NT2/D1 (cell line): ENCODE measurements at regions not wholly inside any gene's neighbourhood (a gene's known extent, or its start where the extent isn't known, plus 50 kb on each side); places are given as distances from the start of the nearest gene placed in this dataset.

ENCODE experiments used
- DNase-seq: peaks from one replicate; pipeline ENCODE4 v3.0.0-alpha.2; 2011; ENCODE audit warnings: low read depth, low spot score
- H3K27me3 ChIP-seq: 2 replicates; pipeline ENCODE4 v1.6.0; 2011; ENCODE audit warnings: mild to moderate bottlenecking; ENCODE audit not compliant: insufficient read length, insufficient read depth
- H3K36me3 ChIP-seq: 2 replicates; pipeline ENCODE4 v1.6.1; 2011; ENCODE audit warnings: mild to moderate bottlenecking, low read length, mixed read lengths; ENCODE audit not compliant: insufficient read depth, insufficient read length
- H3K4me1 ChIP-seq: 2 replicates; pipeline ENCODE4 v1.5.1; 2011; ENCODE audit not compliant: insufficient read depth, insufficient read length
- H3K4me3 ChIP-seq: 2 replicates; pipeline ENCODE4 v1.5.1; 2011; ENCODE audit warnings: low read depth; ENCODE audit not compliant: insufficient read length
- H3K9ac ChIP-seq: 2 replicates; pipeline ENCODE4 v1.6.0; 2011; ENCODE audit warnings: low read depth; ENCODE audit not compliant: insufficient read length
- H3K9me3 ChIP-seq: 2 replicates; pipeline ENCODE4 v1.5.1; 2011; ENCODE audit warnings: mild to moderate bottlenecking, low read length; ENCODE audit not compliant: insufficient read depth
- SUZ12 ChIP-seq: IDR thresholded peaks from 2 replicates; pipeline ENCODE4 v1.6.1; 2011; ENCODE audit not compliant: insufficient read length, insufficient read depth; ENCODE audit errors: extremely low read depth
- YY1 ChIP-seq: IDR thresholded peaks from 2 replicates; pipeline ENCODE4 v1.6.1; 2011; ENCODE audit not compliant: insufficient read length, insufficient read depth
- ZNF274 ChIP-seq: IDR thresholded peaks from 2 replicates; pipeline ENCODE4 v1.6.1; 2011; ENCODE audit warnings: mild to moderate bottlenecking, low read depth, low read length

- TF ChIP-seq YY1, result no peak
- Histone ChIP-seq H3K9ac (no peak overlapping the region), H3K4me1 (no peaks in the 10 kb centered on the region), H3K9me3 (peaks cover 6% of the 10 kb centered on the region; the same call in 1 of the 2 replicates), H3K27me3 (no peaks in the 10 kb centered on the region), H3K36me3 (no peaks in the 10 kb centered on the region), H3K4me3 (no peak overlapping the region)
- no peak for DNase-seq
Observed at GRCh38 chr7:46775776-46776175, 806.1 kb downstream of the TNS3 start.

GRCh38 chr7:46775020-46775419, 806.9 kb downstream of the TNS3 start:
- H3K27me3 ChIP-seq, result no peaks in the 10 kb centered on the region
- H3K4me3 ChIP-seq, result no peak overlapping the region
- TF ChIP-seq SUZ12 (no peak), YY1 (no peak), ZNF274 (no peak)
- H3K9ac ChIP-seq, result no peak overlapping the region
- no peaks in the 10 kb centered on the region for H3K36me3 ChIP-seq
- H3K4me1 ChIP-seq, result no peaks in the 10 kb centered on the region
- DNase-seq, result no peak
- peaks cover 6% of the 10 kb centered on the region; the same call in 1 of the 2 replicates for H3K9me3 ChIP-seq

- Histone ChIP-seq H3K36me3 (no peaks in the 10 kb centered on the region), H3K4me3 (no peak overlapping the region), H3K9ac (no peak overlapping the region), H3K27me3 (no peaks in the 10 kb centered on the region), H3K4me1 (no peaks in the 10 kb centered on the region), H3K9me3 (peaks cover 6% of the 10 kb centered on the region; the same call in 1 of the 2 replicates)
- DNase-seq, result no peak
- TF ChIP-seq YY1, result no peak
Observed at GRCh38 chr7:46774515-46774914, 807.4 kb downstream of the TNS3 start.

DNA sequence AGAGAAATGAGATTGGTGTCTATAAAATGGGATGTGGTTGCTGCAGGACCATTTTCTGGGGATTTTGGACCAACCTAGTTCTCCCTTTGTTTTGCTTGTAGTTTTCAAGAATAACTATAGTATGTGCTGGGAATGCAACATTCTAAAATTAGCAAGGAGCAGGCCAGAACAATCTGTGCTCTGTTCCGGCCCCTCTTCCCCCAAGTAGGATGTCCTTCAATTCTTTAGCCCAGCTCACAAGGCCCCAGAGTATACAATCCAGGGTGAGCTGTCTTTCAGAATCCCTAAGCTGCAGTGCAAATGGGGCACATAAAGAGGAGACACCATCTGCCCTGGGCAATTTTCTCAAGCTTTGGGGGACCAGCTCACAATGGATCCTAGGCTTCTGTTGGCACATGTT, 809.1 kb downstream of the TNS3 start:
- H3K9ac ChIP-seq, result no peak overlapping the region
- H3K9me3 ChIP-seq, result peaks cover 14% of the 10 kb centered on the region; the same call in 1 of the 2 replicates
- no peak for TF ChIP-seq ZNF274
- no peak for TF ChIP-seq SUZ12
- no peak for TF ChIP-seq YY1
- no peaks in the 10 kb centered on the region for H3K27me3 ChIP-seq
- no peaks in the 10 kb centered on the region for H3K4me1 ChIP-seq
- H3K36me3 ChIP-seq, result no peaks in the 10 kb centered on the region
- no peak for DNase-seq
- no peak overlapping the region for H3K4me3 ChIP-seq

DNA sequence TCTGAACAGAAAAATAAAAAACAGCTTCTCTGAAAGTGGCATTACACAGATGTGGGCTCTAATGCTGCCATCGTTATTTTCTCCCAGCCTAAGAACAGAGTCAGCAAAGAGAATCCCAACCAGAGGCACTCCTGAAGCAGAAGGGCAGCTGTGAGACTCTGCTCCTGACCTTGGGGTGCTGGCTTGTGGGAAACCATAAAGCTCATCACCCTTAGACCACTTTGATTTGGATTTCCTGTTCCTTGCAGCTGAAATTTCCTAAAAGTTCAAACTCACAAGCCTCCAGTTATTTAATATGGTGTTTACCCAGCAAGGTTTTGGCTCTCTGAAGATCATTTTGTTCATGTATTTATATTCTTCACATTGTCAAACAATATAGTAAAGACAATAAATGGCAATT, 814.8 kb downstream of the TNS3 start:
- H3K27me3 ChIP-seq, result no peaks in the 10 kb centered on the region
- H3K9ac ChIP-seq, result no peak overlapping the region
- TF ChIP-seq ZNF274 (no peak), SUZ12 (no peak), YY1 (no peak)
- H3K4me3 ChIP-seq, result no peak overlapping the region
- no peak for DNase-seq
- H3K4me1 ChIP-seq, result no peaks in the 10 kb centered on the region
- peaks cover 14% of the 10 kb centered on the region; the same call in 1 of the 2 replicates for H3K9me3 ChIP-seq
- H3K36me3 ChIP-seq, result no peaks in the 10 kb centered on the region

GRCh38 chr7:46764100-46764936, 817.6 kb downstream of the TNS3 start:
- no peak overlapping the region for H3K9ac ChIP-seq
- H3K4me3 ChIP-seq, result no peak overlapping the region
- no peaks in the 10 kb centered on the region for H3K4me1 ChIP-seq
- no peak for DNase-seq
- no peaks in the 10 kb centered on the region for H3K36me3 ChIP-seq
- TF ChIP-seq SUZ12, result no peak
- no peak for TF ChIP-seq ZNF274
- no peak for TF ChIP-seq YY1
- H3K27me3 ChIP-seq, result no peaks in the 10 kb centered on the region
- peaks cover 12% of the 10 kb centered on the region; the same call in 1 of the 2 replicates for H3K9me3 ChIP-seq

GRCh38 chr7:46763344-46763743, 818.6 kb downstream of the TNS3 start:
- TF ChIP-seq SUZ12 (no peak), YY1 (no peak), ZNF274 (no peak)
- DNase-seq, result no peak
- no peak overlapping the region for H3K9ac ChIP-seq

More at GRCh38 chr7:46763344-46763743, 818.6 kb downstream of the TNS3 start:
- Histone ChIP-seq H3K36me3 (no peaks in the 10 kb centered on the region), H3K9me3 (peaks cover 3% of the 10 kb centered on the region; the same call in 1 of the 2 replicates), H3K27me3 (no peaks in the 10 kb centered on the region), H3K4me1 (no peaks in the 10 kb centered on the region), H3K4me3 (no peak overlapping the region)
